Vagina (tissue), 2 donors: ENCODE measurements at regions not wholly inside any gene's neighbourhood (a gene's known extent, or its start where the extent isn't known, plus 50 kb on each side); places are given as distances from the start of the nearest gene placed in this dataset.

ENCODE experiments used
- DNase-seq, 2 donors: peaks; one replicate each; pipeline ENCODE4 v3.0.0-alpha.2; 2017; ENCODE audit errors: extremely low spot score in 2 of 2
- H3K27ac ChIP-seq: fragments of 200-600 bp; sonication (generic); one replicate; pipeline ENCODE4 v1.5.1; 2019
- H3K27me3 ChIP-seq: fragments of 200-600 bp; sonication (generic); one replicate; pipeline ENCODE4 v1.5.1; 2019
- H3K36me3 ChIP-seq, 2 donors: fragments of 200-600 bp; sonication (generic); one replicate each; pipeline ENCODE4 v1.5.1; 2017 to 2019
- H3K4me1 ChIP-seq: fragments of 200-600 bp; sonication (generic); one replicate; pipeline ENCODE4 v1.5.1; 2019
- H3K4me3 ChIP-seq, 2 donors: fragments of 200-600 bp; sonication (generic); 1 replicate in 1 of 2; 2 replicates in 1 of 2; pipeline ENCODE4 v1.5.1; 2016 to 2019
- H3K9me3 ChIP-seq: fragments of 200-600 bp; sonication (generic); one replicate; pipeline ENCODE4 v1.5.1; 2019
- POLR2A ChIP-seq, 2 donors: fragments of 450-650 bp; IDR thresholded peaks; one replicate each; pipeline ENCODE4 v1.6.1; 2017; ENCODE audit warnings: antibody characterized with exemption in 2 of 2, mild to moderate bottlenecking in 2 of 2, moderate library complexity in 2 of 2
- POLR2AphosphoS5 ChIP-seq, 2 donors: sonication (generic); formaldehyde crosslinking; IDR thresholded peaks; one replicate each; pipeline ENCODE4 v1.9.0; 2017; ENCODE audit warnings: antibody characterized with exemption in 2 of 2, mild to moderate bottlenecking in 2 of 2, low read depth in 1 of 2; ENCODE audit not compliant: insufficient read depth in 1 of 2
- intact Hi-C: fragments of 100-400 bp; cut with DNase I; formaldehyde crosslinking; loops from one replicate; pipeline ENCODE4 v1.15.1; 2023
- TF ChIP-seq, protein P1 (sequence below), 3 experiments: fragments of 450-650 bp in 2 of 3; fragments of 200-600 bp in 1 of 3; sonication (generic) in 1 of 3; IDR thresholded peaks; one replicate each; pipeline ENCODE4 v1.5.1; 2017 to 2019; ENCODE audit warnings: antibody characterized with exemption in 3 of 3, mild to moderate bottlenecking in 2 of 3, moderate library complexity in 2 of 3

DNA sequence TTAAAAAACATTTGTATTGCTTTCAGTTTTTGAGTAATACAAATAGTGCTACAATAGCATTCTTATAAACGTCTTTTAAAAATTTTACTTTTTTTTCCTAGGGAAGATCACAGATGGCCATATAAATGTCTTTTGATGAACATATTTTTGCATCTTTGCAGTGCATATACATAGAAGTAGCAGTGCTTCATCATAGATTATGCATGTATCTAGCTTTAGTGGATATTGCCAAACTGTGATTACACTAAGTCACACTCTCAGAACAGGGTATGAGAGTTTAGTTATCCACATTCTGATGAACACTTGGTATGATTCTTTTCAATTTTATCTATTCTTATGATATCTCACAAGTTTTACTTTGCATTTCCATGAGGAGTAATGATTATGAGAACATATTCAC is 99.8 kb upstream of the ASCC3 start:
- no peak overlapping the region for H3K27ac ChIP-seq
- H3K4me1 ChIP-seq, result no peaks in the 10 kb centered on the region
- no peak for DNase-seq
- no peaks in the 10 kb centered on the region for H3K27me3 ChIP-seq
- no peak overlapping the region for H3K4me3 ChIP-seq
- H3K36me3 ChIP-seq, result no peaks in the 10 kb centered on the region
- intact Hi-C loops, result no loop called here
- no peaks in the 10 kb centered on the region for H3K9me3 ChIP-seq
- no peak for TF ChIP-seq POLR2A (IDR thresholded peaks at IDR 0.05)
- TF ChIP-seq POLR2AphosphoS5 (IDR thresholded peaks at IDR 0.05; ENCODE audit: insufficient read depth in 1 of 2, low read depth in 1 of 2), result no peak
- TF ChIP-seq, protein P1, sequence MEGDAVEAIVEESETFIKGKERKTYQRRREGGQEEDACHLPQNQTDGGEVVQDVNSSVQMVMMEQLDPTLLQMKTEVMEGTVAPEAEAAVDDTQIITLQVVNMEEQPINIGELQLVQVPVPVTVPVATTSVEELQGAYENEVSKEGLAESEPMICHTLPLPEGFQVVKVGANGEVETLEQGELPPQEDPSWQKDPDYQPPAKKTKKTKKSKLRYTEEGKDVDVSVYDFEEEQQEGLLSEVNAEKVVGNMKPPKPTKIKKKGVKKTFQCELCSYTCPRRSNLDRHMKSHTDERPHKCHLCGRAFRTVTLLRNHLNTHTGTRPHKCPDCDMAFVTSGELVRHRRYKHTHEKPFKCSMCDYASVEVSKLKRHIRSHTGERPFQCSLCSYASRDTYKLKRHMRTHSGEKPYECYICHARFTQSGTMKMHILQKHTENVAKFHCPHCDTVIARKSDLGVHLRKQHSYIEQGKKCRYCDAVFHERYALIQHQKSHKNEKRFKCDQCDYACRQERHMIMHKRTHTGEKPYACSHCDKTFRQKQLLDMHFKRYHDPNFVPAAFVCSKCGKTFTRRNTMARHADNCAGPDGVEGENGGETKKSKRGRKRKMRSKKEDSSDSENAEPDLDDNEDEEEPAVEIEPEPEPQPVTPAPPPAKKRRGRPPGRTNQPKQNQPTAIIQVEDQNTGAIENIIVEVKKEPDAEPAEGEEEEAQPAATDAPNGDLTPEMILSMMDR (IDR thresholded peaks at IDR 0.05), result no peak

DNA sequence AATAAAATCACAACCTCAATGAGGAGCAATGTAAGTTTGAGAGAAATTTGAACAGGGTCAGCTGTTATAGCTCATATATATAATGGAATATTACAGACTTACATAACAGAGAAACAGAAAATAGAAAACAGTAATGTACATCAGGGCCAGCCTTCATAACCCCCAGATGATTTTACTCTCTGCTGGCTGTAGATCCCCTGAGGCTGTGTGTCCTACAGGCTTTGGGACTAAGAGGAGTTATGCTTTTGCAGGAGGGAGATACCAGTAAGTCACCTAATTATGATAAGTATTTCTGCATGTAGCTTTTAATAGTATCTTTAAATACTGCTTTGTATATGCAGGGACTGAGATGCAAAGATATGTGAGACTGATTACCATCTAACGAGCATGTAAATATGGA is 105.8 kb upstream of the ASCC3 start:
- TF ChIP-seq, protein P1 (IDR thresholded peaks at IDR 0.05), result no peak
- TF ChIP-seq POLR2AphosphoS5 (IDR thresholded peaks at IDR 0.05; ENCODE audit: insufficient read depth in 1 of 2, low read depth in 1 of 2) (no peak), POLR2A (IDR thresholded peaks at IDR 0.05) (no peak)
- H3K27me3 ChIP-seq, result no peaks in the 10 kb centered on the region
- H3K27ac ChIP-seq, result no peak overlapping the region
- no peaks in the 10 kb centered on the region for H3K4me1 ChIP-seq
- intact Hi-C loops, result no loop called here
- H3K9me3 ChIP-seq, result no peaks in the 10 kb centered on the region
- no peak overlapping the region for H3K4me3 ChIP-seq
- no peaks in the 10 kb centered on the region for H3K36me3 ChIP-seq
- DNase-seq, result no peak

DNA sequence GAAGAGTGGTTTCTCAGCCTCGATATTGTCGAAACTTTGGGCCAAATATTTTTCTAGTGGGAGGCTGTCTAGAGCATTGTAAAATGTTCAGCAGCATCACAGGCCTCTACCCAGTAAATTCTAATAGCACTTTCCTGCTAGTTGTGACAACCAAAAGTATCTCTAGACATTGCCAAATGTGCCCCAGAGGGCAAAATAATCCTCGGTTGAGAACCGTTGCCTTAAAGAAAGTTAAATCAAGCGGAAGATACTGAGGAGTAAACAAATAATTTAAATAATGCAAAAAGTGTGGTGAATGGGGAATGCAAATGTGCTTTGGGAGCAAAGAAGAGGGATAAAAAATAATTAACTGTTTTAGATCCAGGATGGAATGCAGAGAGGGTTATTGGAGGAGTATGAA is 106.4 kb upstream of the ASCC3 start:
- no peak for DNase-seq
- Histone ChIP-seq H3K4me3 (no peak overlapping the region), H3K9me3 (no peaks in the 10 kb centered on the region), H3K27ac (no peak overlapping the region), H3K27me3 (no peaks in the 10 kb centered on the region), H3K36me3 (no peaks in the 10 kb centered on the region), H3K4me1 (no peaks in the 10 kb centered on the region)
- intact Hi-C loops, result no loop called here
- no peak for TF ChIP-seq POLR2A (IDR thresholded peaks at IDR 0.05)
- TF ChIP-seq POLR2AphosphoS5 (IDR thresholded peaks at IDR 0.05; ENCODE audit: insufficient read depth in 1 of 2, low read depth in 1 of 2), result no peak
- TF ChIP-seq, protein P1 (IDR thresholded peaks at IDR 0.05), result no peak

DNA sequence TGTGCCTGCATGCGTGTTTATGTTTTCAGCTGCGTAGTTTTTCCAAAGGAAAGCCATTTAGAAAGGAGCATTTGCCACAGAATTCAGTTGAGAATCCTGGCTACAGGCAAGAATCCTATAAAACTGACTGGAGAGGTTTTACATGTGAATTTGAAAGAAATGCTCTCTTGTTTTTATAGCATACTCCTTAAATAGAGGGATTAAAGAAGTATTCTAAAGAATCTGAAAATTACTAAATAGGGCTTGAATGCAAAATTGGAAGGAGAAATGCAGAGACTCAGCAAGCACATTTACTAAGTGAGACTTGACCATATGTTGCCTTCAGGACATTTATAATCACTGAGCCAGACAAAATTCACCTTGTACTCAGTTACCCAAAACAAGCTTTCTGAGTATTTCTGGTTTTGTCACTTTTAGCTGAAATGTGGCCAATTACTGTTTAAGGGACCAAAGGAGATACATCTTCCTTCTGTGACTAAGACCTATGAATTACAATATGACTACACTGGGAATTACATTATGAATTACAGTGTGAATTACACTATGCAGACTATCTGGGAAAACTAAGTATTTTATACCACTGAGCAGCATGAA is 107.4 kb upstream of the ASCC3 start:
- Histone ChIP-seq H3K27me3 (no peaks in the 10 kb centered on the region), H3K27ac (no peak overlapping the region), H3K36me3 (no peaks in the 10 kb centered on the region), H3K9me3 (no peaks in the 10 kb centered on the region), H3K4me3 (no peak overlapping the region), H3K4me1 (no peaks in the 10 kb centered on the region)
- TF ChIP-seq POLR2A (IDR thresholded peaks at IDR 0.05), result no peak
- TF ChIP-seq, protein P1 (IDR thresholded peaks at IDR 0.05), result no peak
- no peak for TF ChIP-seq POLR2AphosphoS5 (IDR thresholded peaks at IDR 0.05; ENCODE audit: insufficient read depth in 1 of 2, low read depth in 1 of 2)
- intact Hi-C loops, result no loop called here
- no peak for DNase-seq

DNA sequence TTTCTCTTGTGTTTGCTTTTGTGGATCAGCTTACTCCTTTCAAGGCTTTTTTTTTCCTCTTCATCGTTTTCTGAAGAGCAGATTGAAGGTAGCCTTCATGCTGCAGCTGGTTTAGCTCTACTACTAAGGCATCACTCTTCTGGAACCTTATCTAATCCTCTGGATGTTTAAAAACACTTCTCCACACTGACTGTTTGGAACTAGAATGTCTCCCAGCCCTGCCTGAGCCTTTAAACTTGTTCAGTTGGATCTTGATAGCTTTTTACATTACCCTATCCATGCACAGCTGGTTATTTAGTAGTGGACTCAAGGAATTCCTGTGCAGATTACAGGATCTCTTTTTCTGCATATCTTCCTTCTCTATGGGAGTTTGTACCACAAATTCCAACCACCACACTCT is 108.9 kb upstream of the ASCC3 start:
- no peak overlapping the region for H3K4me3 ChIP-seq
- TF ChIP-seq POLR2A (IDR thresholded peaks at IDR 0.05) (no peak), POLR2AphosphoS5 (IDR thresholded peaks at IDR 0.05; ENCODE audit: insufficient read depth in 1 of 2, low read depth in 1 of 2) (no peak)
- TF ChIP-seq, protein P1 (IDR thresholded peaks at IDR 0.05), result no peak
- DNase-seq, result no peak
- H3K27ac ChIP-seq, result no peak overlapping the region
- intact Hi-C loops, result no loop called here
- H3K36me3 ChIP-seq, result no peaks in the 10 kb centered on the region
- no peaks in the 10 kb centered on the region for H3K9me3 ChIP-seq
- no peaks in the 10 kb centered on the region for H3K4me1 ChIP-seq
- H3K27me3 ChIP-seq, result no peaks in the 10 kb centered on the region
